ENCODE measurements at regions not wholly inside any gene's neighbourhood (a gene's known extent, or its start where the extent isn't known, plus 50 kb on each side); places are given as distances from the start of the nearest gene placed in this dataset.

DNA sequence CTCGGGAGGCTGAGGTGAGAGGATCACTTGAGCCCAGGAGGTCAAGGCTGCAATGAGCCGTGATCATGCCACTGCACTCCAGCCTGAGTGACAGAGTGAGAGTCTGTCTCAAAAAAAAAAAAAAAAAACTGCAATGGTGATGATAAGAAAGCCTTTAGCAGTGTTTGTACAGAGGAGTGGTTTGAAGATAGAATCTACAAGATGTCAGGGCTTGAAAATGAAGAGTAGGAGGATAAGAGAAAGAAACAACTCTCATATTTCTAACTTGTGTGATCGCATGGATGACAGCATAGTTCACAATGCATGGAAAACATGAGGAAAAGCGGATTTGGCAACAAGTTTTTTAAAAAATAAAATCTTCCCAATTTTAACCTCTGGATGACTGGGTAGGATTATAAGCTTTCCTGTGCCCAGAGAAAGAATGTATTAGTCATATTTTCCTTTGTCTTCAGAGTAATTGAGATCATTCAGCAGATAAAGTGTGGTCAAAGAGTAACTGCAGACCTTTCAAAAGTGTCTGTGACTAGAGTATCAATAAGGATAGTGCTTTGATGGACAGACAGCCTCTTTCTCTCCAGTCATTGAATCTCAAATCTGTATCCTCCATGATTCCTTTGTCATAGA, 328.1 kb downstream of the CASP12 start:
- H3K36me3 ChIP-seq (ENCODE audit: low read length): no peaks in the 10 kb centered on the region
- no peaks in the 10 kb centered on the region for H3K9me2 ChIP-seq (replicated peaks; ENCODE audit: insufficient read depth, low read length)
- H3K27me3 ChIP-seq (ENCODE audit: low read length): no peaks in the 10 kb centered on the region
- H2AFZ ChIP-seq (ENCODE audit: low read depth, low read length, severe bottlenecking): no peak overlapping the region
- no peak overlapping the region for H3K4me3 ChIP-seq (ENCODE audit: insufficient read depth, low read length, poor library complexity, severe bottlenecking)
- no peak overlapping the region for H3K4me2 ChIP-seq (ENCODE audit: low read depth, low read length, poor library complexity, severe bottlenecking)
- no peaks in the 10 kb centered on the region for H3K79me2 ChIP-seq (ENCODE audit: insufficient read depth, low read length)
- H3K9me3 ChIP-seq (ENCODE audit: insufficient read depth, low read length): no peaks in the 10 kb centered on the region
- no peak overlapping the region for H3K9ac ChIP-seq (ENCODE audit: low read length)
- no peak overlapping the region for H3K27ac ChIP-seq (ENCODE audit: low read depth, low read length)
- H3F3A ChIP-seq (ENCODE audit: insufficient read depth): no peaks in the 10 kb centered on the region
- no peaks in the 10 kb centered on the region for H4K20me1 ChIP-seq (ENCODE audit: low read depth, low read length)
- TF ChIP-seq CTCF (IDR thresholded peaks at IDR 0.05; ENCODE audit: insufficient read depth, low read length, poor library complexity, severe bottlenecking) (no peak), EZH2phosphoT487 (conservative IDR thresholded peaks at IDR 0.05; ENCODE audit: low read length) (no peak)

- no peaks in the 10 kb centered on the region for H3K27me3 ChIP-seq (ENCODE audit: low read length)
- no peaks in the 10 kb centered on the region for H3F3A ChIP-seq (ENCODE audit: insufficient read depth)
- H3K4me2 ChIP-seq (ENCODE audit: low read depth, low read length, poor library complexity, severe bottlenecking): no peak overlapping the region
- H3K9ac ChIP-seq (ENCODE audit: low read length): no peak overlapping the region
- no peak overlapping the region for H2AFZ ChIP-seq (ENCODE audit: low read depth, low read length, severe bottlenecking)
- no peak overlapping the region for H3K4me3 ChIP-seq (ENCODE audit: insufficient read depth, low read length, poor library complexity, severe bottlenecking)
- no peaks in the 10 kb centered on the region for H4K20me1 ChIP-seq (ENCODE audit: low read depth, low read length)
- H3K36me3 ChIP-seq (ENCODE audit: low read length): no peaks in the 10 kb centered on the region
- no peak for TF ChIP-seq CTCF (IDR thresholded peaks at IDR 0.05; ENCODE audit: insufficient read depth, low read length, poor library complexity, severe bottlenecking)
- no peak for TF ChIP-seq EZH2phosphoT487 (conservative IDR thresholded peaks at IDR 0.05; ENCODE audit: low read length)
- no peaks in the 10 kb centered on the region for H3K9me2 ChIP-seq (replicated peaks; ENCODE audit: insufficient read depth, low read length)
- no peaks in the 10 kb centered on the region for H3K9me3 ChIP-seq (ENCODE audit: insufficient read depth, low read length)
- H3K79me2 ChIP-seq (ENCODE audit: insufficient read depth, low read length): no peaks in the 10 kb centered on the region
- no peak overlapping the region for H3K27ac ChIP-seq (ENCODE audit: low read depth, low read length)
Measured at GRCh38 chr11:104565583-104565961, 332.7 kb downstream of the CASP12 start.

DNA sequence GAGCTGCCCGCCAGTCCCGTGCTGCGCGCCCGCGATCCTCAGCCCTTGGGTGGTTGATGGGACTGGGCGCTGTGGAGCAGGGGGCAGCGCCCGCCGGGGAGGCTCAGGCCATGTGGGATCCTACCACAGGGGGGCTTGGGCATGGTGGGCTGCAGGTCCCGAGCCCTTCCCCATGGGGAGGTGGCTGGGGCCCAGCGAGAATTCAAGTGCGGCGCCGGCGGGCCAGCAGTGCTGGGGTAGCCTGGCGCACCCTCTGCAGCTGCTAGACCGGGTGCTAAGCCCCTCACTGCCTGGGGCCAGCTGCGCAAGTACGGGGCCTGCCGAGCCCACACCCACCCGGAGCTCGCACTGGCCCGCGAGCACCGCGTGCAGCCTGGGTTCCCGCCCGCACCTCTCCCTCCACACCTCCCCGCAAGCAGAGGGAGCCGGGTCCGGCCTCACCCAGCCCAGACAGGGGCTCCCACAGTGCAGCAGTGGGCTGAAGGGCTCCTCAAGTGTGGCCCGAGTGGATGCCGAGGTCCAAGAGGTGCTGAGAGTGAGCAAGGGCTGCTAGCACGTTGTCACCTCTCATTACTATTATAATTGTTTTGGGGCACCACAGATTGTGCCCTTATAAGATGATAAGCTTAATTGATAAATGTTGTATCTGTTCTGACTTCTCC, 333.2 kb downstream of the CASP12 start:
- Histone ChIP-seq H3K36me3 (ENCODE audit: low read length) (no peaks in the 10 kb centered on the region), H3K79me2 (ENCODE audit: insufficient read depth, low read length) (no peaks in the 10 kb centered on the region), H3K9me3 (ENCODE audit: insufficient read depth, low read length) (no peaks in the 10 kb centered on the region), H3K4me3 (ENCODE audit: insufficient read depth, low read length, poor library complexity, severe bottlenecking) (no peak overlapping the region), H2AFZ (ENCODE audit: low read depth, low read length, severe bottlenecking) (no peak overlapping the region), H3K4me2 (ENCODE audit: low read depth, low read length, poor library complexity, severe bottlenecking) (no peak overlapping the region), H3K9ac (ENCODE audit: low read length) (no peak overlapping the region), H3K9me2 (replicated peaks; ENCODE audit: insufficient read depth, low read length) (no peaks in the 10 kb centered on the region), H3K27me3 (ENCODE audit: low read length) (no peaks in the 10 kb centered on the region), H3F3A (ENCODE audit: insufficient read depth) (no peaks in the 10 kb centered on the region), H3K27ac (ENCODE audit: low read depth, low read length) (no peak overlapping the region), H4K20me1 (ENCODE audit: low read depth, low read length) (no peaks in the 10 kb centered on the region)
- TF ChIP-seq EZH2phosphoT487 (conservative IDR thresholded peaks at IDR 0.05; ENCODE audit: low read length): no peak

DNA sequence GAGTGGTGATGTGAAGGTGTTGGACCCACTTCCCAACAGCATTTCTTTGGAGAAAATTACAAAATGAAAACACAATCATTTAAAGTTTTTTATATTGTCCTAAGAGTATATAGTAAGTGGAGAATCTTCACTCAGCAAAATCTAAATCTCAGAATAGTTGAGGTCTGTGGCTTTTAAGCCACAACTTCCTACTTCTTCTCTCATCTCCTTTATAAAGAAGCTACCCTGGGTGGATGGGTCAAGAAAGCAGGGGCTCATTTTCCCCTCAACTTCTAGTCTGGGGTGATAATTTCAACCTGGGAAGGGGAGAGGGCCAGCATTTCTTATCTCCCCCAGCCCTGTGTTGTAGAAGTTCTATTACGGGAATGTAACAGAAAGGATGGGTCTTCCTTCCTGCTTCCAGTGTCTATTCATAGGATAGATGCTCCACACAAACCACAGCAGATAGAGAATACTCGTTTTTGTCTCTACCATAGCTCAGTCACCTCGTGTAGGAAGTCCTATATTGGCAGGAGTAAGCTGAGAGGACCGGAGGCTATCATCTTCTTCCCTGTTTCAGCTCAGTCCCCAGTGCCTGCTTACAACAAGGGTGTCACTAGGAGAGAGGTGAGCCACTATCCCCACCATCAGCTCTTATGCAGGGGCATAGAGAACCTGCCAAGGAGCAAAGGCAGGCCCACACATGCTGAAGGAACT, 341.5 kb downstream of the CASP12 start:
- H3K9ac ChIP-seq (ENCODE audit: low read length): no peak overlapping the region
- TF ChIP-seq EZH2phosphoT487 (conservative IDR thresholded peaks at IDR 0.05; ENCODE audit: low read length) (no peak), CTCF (IDR thresholded peaks at IDR 0.05; ENCODE audit: insufficient read depth, low read length, poor library complexity, severe bottlenecking) (no peak)
- H3K4me3 ChIP-seq (ENCODE audit: insufficient read depth, low read length, poor library complexity, severe bottlenecking): no peak overlapping the region
- H3K36me3 ChIP-seq (ENCODE audit: low read length): no peaks in the 10 kb centered on the region
- no peaks in the 10 kb centered on the region for H3K27me3 ChIP-seq (ENCODE audit: low read length)
- no peak overlapping the region for H3K4me2 ChIP-seq (ENCODE audit: low read depth, low read length, poor library complexity, severe bottlenecking)
- H3K9me3 ChIP-seq (ENCODE audit: insufficient read depth, low read length): no peaks in the 10 kb centered on the region
- H3K79me2 ChIP-seq (ENCODE audit: insufficient read depth, low read length): no peaks in the 10 kb centered on the region
- H3K9me2 ChIP-seq (replicated peaks; ENCODE audit: insufficient read depth, low read length): no peaks in the 10 kb centered on the region
- no peak overlapping the region for H2AFZ ChIP-seq (ENCODE audit: low read depth, low read length, severe bottlenecking)
- H3F3A ChIP-seq (ENCODE audit: insufficient read depth): no peaks in the 10 kb centered on the region
- no peaks in the 10 kb centered on the region for H4K20me1 ChIP-seq (ENCODE audit: low read depth, low read length)
- H3K27ac ChIP-seq (ENCODE audit: low read depth, low read length): no peak overlapping the region

Measured in SU-DHL-6 (cell line).